Esophagus mucosa (tissue), 1 donor: ENCODE measurements at regions not wholly inside any gene's neighbourhood (a gene's known extent, or its start where the extent isn't known, plus 50 kb on each side); places are given as distances from the start of the nearest gene placed in this dataset.
"Not testable (repeated sequence)": the region's sequence is repeated elsewhere in the genome, so short reads cannot be mapped to it uniquely, and the experiment has no call there.

Source experiments
- ATAC-seq: fragments of 200-7000 bp; cut with Tn5 transposase; one replicate; pipeline ENCODE4 v1.9.1; 2020
- donor health status: DM: yes; HTN: yes; CAD: no.

GRCh38 chr6:82118150-82118562, 129.4 kb downstream of the IBTK start:
- ATAC-seq: peak; percentile 37

GRCh38 chr6:82114748-82115147, 132.8 kb downstream of the IBTK start:
- no peak for ATAC-seq

DNA sequence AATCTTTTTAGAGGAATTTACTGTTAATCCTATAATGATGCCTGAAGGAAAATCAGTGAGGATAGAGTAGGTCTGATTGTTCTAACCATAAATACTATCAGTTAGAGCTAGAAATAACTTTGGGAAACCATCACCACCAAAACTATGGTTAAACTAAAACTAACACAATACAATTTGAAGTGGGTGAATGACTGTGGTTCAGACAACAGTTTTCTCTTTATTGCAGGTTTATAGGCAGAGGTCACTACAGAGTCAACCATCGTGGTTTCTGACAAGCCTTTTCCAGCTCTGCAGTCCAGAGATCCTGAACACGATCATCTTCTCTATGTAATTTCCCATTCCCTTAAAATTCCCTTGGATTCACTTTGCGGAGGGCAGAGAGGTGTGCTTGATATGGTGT, 134.3 kb downstream of the IBTK start:
- no peak for ATAC-seq

- no peak for ATAC-seq
Observed at GRCh38 chr6:82111818-82112217, 135.7 kb downstream of the IBTK start.

DNA sequence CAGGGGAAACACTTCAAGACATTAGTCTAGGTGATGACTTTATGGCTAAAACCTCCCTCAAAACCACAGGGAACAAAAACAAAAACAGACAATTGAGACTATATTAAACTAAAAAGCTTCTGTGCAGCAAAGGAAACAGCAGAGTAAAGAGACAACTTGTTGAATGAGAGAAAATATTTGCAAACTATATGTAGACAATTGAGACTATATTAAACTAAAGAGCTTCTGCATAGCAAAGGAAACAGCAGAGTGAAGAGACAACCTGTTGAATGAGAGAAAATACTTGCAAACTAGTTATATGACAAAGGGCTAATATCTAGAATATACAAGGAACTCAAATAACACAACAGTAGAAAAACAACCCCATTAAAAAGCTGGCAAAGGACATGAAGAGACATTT, 136.4 kb downstream of the IBTK start:
- no peak for ATAC-seq

- not testable (repeated sequence) for ATAC-seq
Observed at GRCh38 chr6:82103171-82103570, 144.4 kb downstream of the IBTK start.

- ATAC-seq: not testable (repeated sequence)
Observed at GRCh38 chr6:82101374-82102114, 146.0 kb downstream of the IBTK start.

GRCh38 chr6:82100763-82101162, 146.8 kb downstream of the IBTK start:
- not testable (repeated sequence) for ATAC-seq

DNA sequence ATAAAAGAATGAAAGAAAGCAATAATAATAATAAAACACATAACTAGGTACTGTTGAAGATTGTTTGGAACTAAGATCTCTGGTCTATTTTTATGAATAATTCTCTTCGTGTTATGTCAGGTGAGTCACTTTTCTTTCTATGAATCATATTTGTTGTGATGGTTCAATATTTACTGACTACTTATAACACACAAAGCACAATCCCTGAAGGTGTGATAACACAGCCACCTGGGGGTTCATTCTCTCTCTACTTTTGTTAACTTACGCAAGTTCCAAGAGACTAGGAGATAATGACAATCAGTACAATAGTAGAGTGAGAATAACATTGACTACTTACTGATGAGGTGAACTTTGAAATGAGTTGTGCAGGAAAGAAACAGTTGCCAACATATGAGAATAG, 149.9 kb downstream of the IBTK start:
- peak; percentile 53 for ATAC-seq

DNA sequence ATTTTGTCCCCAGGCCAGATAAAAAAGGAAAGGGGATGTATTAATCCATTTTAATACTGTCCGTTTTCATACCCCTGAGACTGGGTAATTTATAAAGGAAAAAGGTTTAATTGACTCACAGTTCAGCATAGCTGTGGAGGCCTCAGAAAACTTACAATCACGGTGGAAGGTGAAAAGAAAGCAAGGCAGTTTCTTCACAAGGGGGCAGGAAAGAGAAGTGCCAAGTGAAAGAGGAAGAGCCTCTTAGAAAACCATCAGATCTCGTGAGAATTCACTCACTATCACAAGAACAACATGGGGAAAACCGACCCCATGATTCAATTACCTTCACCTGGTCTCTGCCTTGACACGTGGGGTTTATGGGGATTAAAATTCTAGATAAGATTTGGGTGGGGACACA, 152.5 kb downstream of the IBTK start:
- ATAC-seq: no peak

DNA sequence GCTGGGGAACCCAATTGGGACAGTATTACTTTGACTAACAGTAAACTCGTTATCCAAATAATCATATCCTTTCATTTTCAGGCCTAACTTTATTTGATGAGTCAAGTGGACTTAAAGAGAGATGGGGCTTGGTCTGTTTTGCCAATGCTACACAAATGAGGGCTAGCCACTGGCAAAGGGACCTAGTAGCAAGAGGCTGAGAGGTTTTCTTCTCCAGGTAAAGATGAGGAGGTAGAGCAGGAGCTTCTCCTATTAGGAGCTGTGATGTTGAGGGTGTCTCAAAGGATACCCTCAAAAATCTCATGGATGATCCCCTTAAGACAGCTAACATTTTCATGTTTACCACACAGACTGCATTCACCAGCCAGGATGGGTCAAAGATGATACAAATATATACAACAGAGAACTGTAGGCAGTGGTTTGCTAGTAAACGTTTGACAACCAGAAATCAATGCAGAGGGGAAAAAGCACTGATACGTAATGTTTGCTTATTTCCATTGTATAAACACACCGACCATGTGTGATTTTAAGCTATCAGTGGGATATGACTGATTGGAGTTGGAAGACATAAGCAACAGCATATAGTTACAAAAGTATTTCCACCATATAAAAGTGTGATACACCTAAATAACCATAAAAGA, 153.3 kb downstream of the IBTK start:
- no peak for ATAC-seq

- no peak for ATAC-seq
Observed at GRCh38 chr6:82088978-82089771, 158.4 kb downstream of the IBTK start.

- no peak for ATAC-seq
Observed at GRCh38 chr6:82086944-82087343, 160.6 kb downstream of the IBTK start.

DNA sequence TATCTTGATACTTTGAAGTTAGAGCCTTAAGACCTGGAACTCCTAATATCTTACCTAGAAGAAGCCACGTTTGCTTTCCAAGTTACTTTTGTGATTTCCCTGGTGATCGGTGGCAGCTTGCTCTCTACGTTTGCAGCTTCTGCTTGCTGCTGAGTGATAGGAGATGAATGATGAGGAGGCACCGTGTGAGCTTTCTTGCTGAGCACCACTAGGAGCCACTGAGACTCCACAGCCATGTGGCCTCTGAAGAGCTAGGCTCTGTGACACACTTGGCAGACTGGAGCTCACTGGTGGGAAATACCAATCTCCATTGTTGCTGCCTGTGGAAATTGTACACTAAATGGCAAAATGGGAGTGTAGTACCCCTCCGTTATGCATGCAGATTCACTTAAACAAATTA, 161.8 kb downstream of the IBTK start:
- ATAC-seq: no peak

GRCh38 chr6:82084324-82084920, 163.1 kb downstream of the IBTK start:
- ATAC-seq: no peak

- no peak for ATAC-seq
Observed at GRCh38 chr6:82083646-82084045, 163.9 kb downstream of the IBTK start.

- no peak for ATAC-seq
Observed at GRCh38 chr6:82080767-82081166, 166.8 kb downstream of the IBTK start.

GRCh38 chr6:82078286-82078908, 169.1 kb downstream of the IBTK start:
- ATAC-seq: no peak

GRCh38 chr6:82076916-82077315, 170.6 kb downstream of the IBTK start:
- ATAC-seq: no peak

GRCh38 chr6:82074556-82074955, 173.0 kb downstream of the IBTK start:
- no peak for ATAC-seq

GRCh38 chr6:82073484-82073883, 174.1 kb downstream of the IBTK start:
- no peak for ATAC-seq

DNA sequence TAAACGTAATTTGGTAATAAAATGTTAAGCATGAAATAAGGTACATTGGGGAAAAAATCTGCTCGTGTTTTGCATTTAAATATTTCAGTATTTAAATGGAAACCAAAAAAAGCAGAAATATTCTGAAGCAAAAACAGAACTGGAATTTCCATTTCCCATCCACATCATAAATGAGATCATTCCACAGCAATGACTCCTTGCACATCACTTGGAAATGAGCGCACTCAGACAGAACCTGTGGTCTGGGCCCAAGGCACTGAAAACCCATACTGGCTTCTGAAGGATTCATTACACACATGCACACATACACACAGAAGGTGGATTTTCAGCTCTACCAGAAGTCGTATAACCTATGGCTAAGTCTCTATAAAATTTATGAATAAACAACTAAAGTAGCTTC, 174.8 kb downstream of the IBTK start:
- no peak for ATAC-seq

- no peak for ATAC-seq
Observed at GRCh38 chr6:82072121-82072521, 175.4 kb downstream of the IBTK start.
